ENCODE measurements at regions not wholly inside any gene's neighbourhood (a gene's known extent, or its start where the extent isn't known, plus 50 kb on each side); places are given as distances from the start of the nearest gene placed in this dataset.

- TF ChIP-seq SUZ12 (IDR thresholded peaks at IDR 0.05; ENCODE audit: extremely low read depth, insufficient read depth, insufficient read length) (no peak), ZNF274 (IDR thresholded peaks at IDR 0.05; ENCODE audit: low read depth, low read length) (no peak)
Measured at GRCh38 chr6:140485740-140486449, 1111.4 kb upstream of the CITED2 start.
